DMS79 (cell line): ENCODE measurements at regions not wholly inside any gene's neighbourhood (a gene's known extent, or its start where the extent isn't known, plus 50 kb on each side); places are given as distances from the start of the nearest gene placed in this dataset.

Experiments
- DNase-seq: peaks from one replicate; lab custom pipeline; 2025; lab: John Stamatoyannopoulos, UW

GRCh38 chr10:3542185-3542611, 242.8 kb downstream of the KLF6 start:
- no peak for DNase-seq

- DNase-seq: no peak
Measured at GRCh38 chr10:3539696-3540383, 245.2 kb downstream of the KLF6 start.

- no peak for DNase-seq
Measured at GRCh38 chr10:3538656-3539531, 246.1 kb downstream of the KLF6 start.

GRCh38 chr10:3538291-3538655, 246.7 kb downstream of the KLF6 start:
- no peak for DNase-seq

GRCh38 chr10:3537518-3537917, 247.5 kb downstream of the KLF6 start:
- DNase-seq: no peak

- DNase-seq: no peak
Measured at GRCh38 chr10:3535001-3535400, 250.0 kb downstream of the KLF6 start.

- no peak for DNase-seq
Measured at GRCh38 chr10:3534433-3534832, 250.6 kb downstream of the KLF6 start.

- no peak for DNase-seq
Measured at GRCh38 chr10:3533296-3533695, 251.7 kb downstream of the KLF6 start.

- no peak for DNase-seq
Measured at GRCh38 chr10:3532644-3533043, 252.4 kb downstream of the KLF6 start.

GRCh38 chr10:3531670-3532069, 253.3 kb downstream of the KLF6 start:
- DNase-seq: no peak

GRCh38 chr10:3530783-3531645, 254.0 kb downstream of the KLF6 start:
- DNase-seq: no peak

GRCh38 chr10:3530346-3530745, 254.7 kb downstream of the KLF6 start:
- no peak for DNase-seq

- DNase-seq: no peak
Measured at GRCh38 chr10:3529691-3530090, 255.3 kb downstream of the KLF6 start.

- DNase-seq: no peak
Measured at GRCh38 chr10:3528823-3529403, 256.1 kb downstream of the KLF6 start.

- DNase-seq: no peak
Measured at GRCh38 chr10:3528271-3528670, 256.7 kb downstream of the KLF6 start.

- no peak for DNase-seq
Measured at GRCh38 chr10:3527869-3528268, 257.1 kb downstream of the KLF6 start.

GRCh38 chr10:3526727-3527501, 258.1 kb downstream of the KLF6 start:
- DNase-seq: no peak

- no peak for DNase-seq
Measured at GRCh38 chr10:3525832-3526449, 259.1 kb downstream of the KLF6 start.

- DNase-seq: no peak
Measured at GRCh38 chr10:3524086-3524960, 260.7 kb downstream of the KLF6 start.
